GM12878 (cell line): ENCODE measurements at regions not wholly inside any gene's neighbourhood (a gene's known extent, or its start where the extent isn't known, plus 50 kb on each side); places are given as distances from the start of the nearest gene placed in this dataset.

Source experiments
- ATAC-seq: fragments of 200-7000 bp; cut with Tn5 transposase; 3 replicates; pipeline ENCODE4 v1.9.1; 2020; ENCODE audit warnings: mild to moderate bottlenecking, moderate library complexity
- BruUV-seq: library from RNA; stranded (reverse); fragments of 400-500 nt; replicated peaks from 2 replicates; lab custom pipeline; 2021; lab: Mats Ljungman, UMichigan
- CTCF ChIA-PET: fragments of 300-600 bp; sonication (Branson Sonifier 250); formaldehyde crosslinking; extraction: SDS; loops from one replicate; lab custom pipeline; 2021; ENCODE audit warnings: inconsistent platforms; lab: Yijun Ruan, JAX
- POLR2A ChIA-PET: fragments of 350-600 bp; formaldehyde crosslinking; extraction: SDS; loops from one replicate; lab custom pipeline; 2021; ENCODE audit warnings: inconsistent platforms; lab: Charles Lee
- RAD21 ChIA-PET: fragments of 300-600 bp; sonication (Branson Sonifier 250); formaldehyde crosslinking; loops from one replicate; lab custom pipeline; 2023; ENCODE audit warnings: antibody characterized with exemption; ENCODE audit not compliant: unreplicated experiment; lab: Charles Lee
- SMC1A ChIA-PET: fragments of 300-600 bp; sonication (Branson Sonifier 250); formaldehyde crosslinking; loops from one replicate; lab custom pipeline; 2023; ENCODE audit not compliant: unreplicated experiment, uncharacterized antibody; lab: Charles Lee
- DNase-seq: peaks from one replicate; pipeline ENCODE4 v3.0.0-alpha.2; 2011; ENCODE audit warnings: low read depth, low spot score
- FAIRE-seq: peaks from 3 replicates; lab custom pipeline; 2011; peaks lifted over from hg19 to GRCh38; lab: Jason Lieb, UNC
- H2AFZ ChIP-seq: 2 replicates; pipeline ENCODE4 v1.6.0; 2011; ENCODE audit warnings: low read depth, low read length, control low read depth; ENCODE audit not compliant: control insufficient read depth
- H3K27ac ChIP-seq: 2 replicates; pipeline ENCODE4 v1.5.1; 2011; ENCODE audit warnings: control low read depth; ENCODE audit not compliant: control insufficient read depth, insufficient read depth
- H3K27me3 ChIP-seq, 2 experiments: replicated peaks in 1 of 2; 2 replicates each; pipeline versions ENCODE4 v1.6.0 to v1.6.1; 2011; ENCODE audit warnings: low read length in 1 of 2; ENCODE audit not compliant: control insufficient read depth in 2 of 2, insufficient read depth in 2 of 2
- H3K36me3 ChIP-seq, 2 experiments: 2 replicates each; pipeline ENCODE4 v1.5.1; 2011; ENCODE audit warnings: low read length in 1 of 2; ENCODE audit not compliant: control insufficient read depth in 2 of 2, insufficient read depth in 2 of 2
- H3K4me1 ChIP-seq: 2 replicates; pipeline ENCODE4 v1.6.1; 2011; ENCODE audit warnings: mild to moderate bottlenecking, low read length, moderate library complexity, mixed read lengths; ENCODE audit not compliant: control insufficient read depth, insufficient read depth
- H3K4me2 ChIP-seq: 2 replicates; pipeline ENCODE4 v1.6.0; 2011; ENCODE audit warnings: control low read depth; ENCODE audit not compliant: control insufficient read depth, insufficient read depth
- H3K4me3 ChIP-seq: fragments of 200-600 bp; sonication (generic); 2 replicates; pipeline ENCODE4 v1.5.1; 2016
- H3K79me2 ChIP-seq: 2 replicates; pipeline ENCODE4 v1.6.0; 2011; ENCODE audit warnings: low read length; ENCODE audit not compliant: control insufficient read depth, insufficient read depth
- H3K9ac ChIP-seq: 2 replicates; pipeline ENCODE4 v1.8.0; 2011; ENCODE audit warnings: low read length, control low read depth, mixed read lengths; ENCODE audit not compliant: control insufficient read depth, insufficient read depth
- H3K9me3 ChIP-seq: replicated peaks from 3 replicates; pipeline ENCODE4 v1.5.1; 2011; ENCODE audit warnings: mild to moderate bottlenecking, low read length; ENCODE audit not compliant: control insufficient read depth, insufficient read depth
- H4K20me1 ChIP-seq: 2 replicates; pipeline ENCODE4 v1.6.0; 2011; ENCODE audit not compliant: control insufficient read depth, insufficient read depth
- NFYB ChIP-seq: IDR thresholded peaks from 2 replicates; pipeline ENCODE4 v1.6.1; 2011; ENCODE audit warnings: low read depth, mild to moderate bottlenecking, low read length, improper control_type of control experiment, moderate library complexity; ENCODE audit not compliant: insufficient read depth
- ZBED1 ChIP-seq: IDR thresholded peaks from 2 replicates; pipeline ENCODE4 v1.6.1; 2016; ENCODE audit warnings: borderline replicate concordance
- WGBS: methylation state at CpG from one replicate; pipeline ENCODE4 v1.1.6; 2016; ENCODE audit warnings: low lambda C conversion rate; ENCODE audit not compliant: insufficient replicate concordance, insufficient coverage; ENCODE audit errors: missing lambda C conversion rate; 5-methylcytosine and 5-hydroxymethylcytosine counted together
- in situ Hi-C: fragments of 300-500 bp; cut with MboI; formaldehyde crosslinking; loops from 9 replicates; pipeline ENCODE4 v1.14.3; 2018; ENCODE audit warnings: mixed read lengths
- intact Hi-C: fragments of 100-400 bp; cut with micrococcal nuclease; formaldehyde crosslinking; loops from one replicate; pipeline ENCODE4 v1.14.2; 2022; ENCODE audit not compliant: unreplicated experiment
- TF ChIP-seq, protein P1 (sequence below), 3 experiments: IDR thresholded peaks in 2 of 3; conservative IDR thresholded peaks in 1 of 3; 2 replicates each; pipeline ENCODE4 v1.5.1; 2011; ENCODE audit warnings: low read depth in 3 of 3, low read length in 3 of 3, mild to moderate bottlenecking in 3 of 3, control low read depth in 2 of 3, moderate library complexity in 2 of 3, inconsistent platforms in 1 of 3, mixed read lengths in 1 of 3; ENCODE audit not compliant: control insufficient read depth in 2 of 3, insufficient read depth in 1 of 3; ENCODE audit errors: extremely low read depth in 1 of 3

DNA sequence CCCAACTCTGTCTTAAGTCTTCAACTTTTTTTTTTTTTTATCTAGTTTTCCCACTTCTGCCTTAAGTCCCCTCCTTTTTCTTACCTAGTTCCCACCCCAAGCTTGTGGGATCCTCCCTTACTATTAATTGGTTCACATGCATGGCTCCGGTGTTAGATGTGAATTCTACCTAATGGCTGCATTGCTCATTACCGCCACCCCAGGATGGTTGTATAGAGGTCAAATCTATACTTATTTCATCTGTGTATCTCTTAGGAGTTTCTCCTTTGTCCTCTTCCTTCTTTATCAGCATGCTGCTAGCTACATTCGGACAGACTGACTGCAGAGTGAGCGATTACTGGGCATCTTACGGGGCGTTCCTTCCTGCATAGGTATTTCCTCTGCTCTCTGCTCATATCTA, 605.7 kb upstream of the GRM7 start:
- H3K9me3 ChIP-seq = no peaks in the 10 kb centered on the region; the same call in 2 of the 3 replicates
- DNase-seq = no peak
- WGBS = 81% methylated on average over 6 of the region's 6 CpGs
- no peaks in the 10 kb centered on the region for H4K20me1 ChIP-seq
- in situ Hi-C loops = no loop called here
- intact Hi-C loops = no loop called here
- CTCF ChIA-PET = interaction anchor here (0.6 kb wide), 1 partner anchor 290 kb away, joined by 3 read pairs; no protein-coding TSS in a partner anchor
- H3K4me1 ChIP-seq = no peaks in the 10 kb centered on the region; the same call in 1 of the 2 replicates
- no peak overlapping the region for H2AFZ ChIP-seq
- TF ChIP-seq ZBED1 = no peak
- no peak for TF ChIP-seq NFYB
- TF ChIP-seq, protein P1, sequence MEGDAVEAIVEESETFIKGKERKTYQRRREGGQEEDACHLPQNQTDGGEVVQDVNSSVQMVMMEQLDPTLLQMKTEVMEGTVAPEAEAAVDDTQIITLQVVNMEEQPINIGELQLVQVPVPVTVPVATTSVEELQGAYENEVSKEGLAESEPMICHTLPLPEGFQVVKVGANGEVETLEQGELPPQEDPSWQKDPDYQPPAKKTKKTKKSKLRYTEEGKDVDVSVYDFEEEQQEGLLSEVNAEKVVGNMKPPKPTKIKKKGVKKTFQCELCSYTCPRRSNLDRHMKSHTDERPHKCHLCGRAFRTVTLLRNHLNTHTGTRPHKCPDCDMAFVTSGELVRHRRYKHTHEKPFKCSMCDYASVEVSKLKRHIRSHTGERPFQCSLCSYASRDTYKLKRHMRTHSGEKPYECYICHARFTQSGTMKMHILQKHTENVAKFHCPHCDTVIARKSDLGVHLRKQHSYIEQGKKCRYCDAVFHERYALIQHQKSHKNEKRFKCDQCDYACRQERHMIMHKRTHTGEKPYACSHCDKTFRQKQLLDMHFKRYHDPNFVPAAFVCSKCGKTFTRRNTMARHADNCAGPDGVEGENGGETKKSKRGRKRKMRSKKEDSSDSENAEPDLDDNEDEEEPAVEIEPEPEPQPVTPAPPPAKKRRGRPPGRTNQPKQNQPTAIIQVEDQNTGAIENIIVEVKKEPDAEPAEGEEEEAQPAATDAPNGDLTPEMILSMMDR (IDR thresholded peaks at IDR 0.05 in 2 of 3, conservative IDR thresholded peaks at IDR 0.05 in 1 of 3; ENCODE audit: control insufficient read depth in 2 of 3, extremely low read depth in 1 of 3, insufficient read depth in 1 of 3, low read depth in 3 of 3, low read length in 3 of 3) = no peak
- TF ChIP-seq, all 136 proteins: peak for 0
- SMC1A ChIA-PET = no interaction called here
- ATAC-seq (no peak), FAIRE-seq (no peak)
- Histone ChIP-seq H3K4me2 (no peak overlapping the region), H3K27ac (no peak overlapping the region), H3K27me3 (no peaks in the 10 kb centered on the region), H3K79me2 (no peaks in the 10 kb centered on the region), H3K4me3 (no peak overlapping the region), H3K36me3 (no peaks in the 10 kb centered on the region), H3K9ac (no peak overlapping the region)
- POLR2A ChIA-PET = no interaction called here
- no TSS peak for BruUV-seq
- RAD21 ChIA-PET = no interaction called here
